Epithelial cell of esophagus (primary cell): ENCODE measurements at regions not wholly inside any gene's neighbourhood (a gene's known extent, or its start where the extent isn't known, plus 50 kb on each side); places are given as distances from the start of the nearest gene placed in this dataset.

Source experiments
- DNase-seq: peaks from one replicate; pipeline ENCODE4 v3.0.0; 2010; ENCODE audit warnings: low read depth
- H3K4me3 ChIP-seq: 2 replicates; pipeline ENCODE4 v1.5.1; 2011; ENCODE audit warnings: mild to moderate bottlenecking, low read length, control low read depth
- TF ChIP-seq, protein P1 (sequence below): IDR thresholded peaks from 2 replicates; pipeline ENCODE4 v1.5.1; 2011; ENCODE audit warnings: low read depth, mild to moderate bottlenecking, low read length, control low read depth, inconsistent platforms; ENCODE audit not compliant: insufficient read depth; ENCODE audit errors: missing control alignments

DNA sequence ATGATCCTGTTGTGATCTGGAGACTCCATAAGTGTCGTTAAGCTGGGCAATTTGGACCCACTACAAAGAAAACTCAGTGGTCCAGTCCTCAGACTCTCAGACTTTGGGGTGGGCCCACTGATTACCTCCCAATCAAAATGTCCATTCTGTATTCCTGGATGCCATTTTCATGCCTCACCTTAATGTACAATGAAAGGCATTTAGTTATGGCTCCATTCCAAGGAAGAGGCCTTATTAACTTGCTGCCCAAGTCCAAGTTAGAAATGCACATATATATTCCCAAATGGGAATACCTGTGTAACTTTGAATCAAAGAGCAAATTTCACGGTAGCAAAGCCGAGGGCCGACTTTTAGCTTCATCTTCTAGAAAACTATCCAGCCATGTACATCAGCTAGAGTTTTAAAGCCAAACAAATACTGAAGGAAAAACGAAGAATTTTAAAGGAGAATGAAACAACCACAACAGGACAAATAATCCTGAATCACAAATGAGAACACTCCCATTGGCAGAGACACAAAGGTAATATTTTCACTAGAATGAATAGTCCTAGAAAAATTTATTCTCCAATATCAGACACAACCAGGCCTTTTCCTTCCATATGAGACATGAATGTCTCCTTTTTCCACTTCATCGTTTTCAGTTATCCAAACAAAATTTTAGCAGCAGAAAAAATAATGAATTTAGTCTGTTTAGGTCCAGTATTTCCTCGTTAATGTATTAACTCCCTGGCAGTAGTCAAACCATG is 63.7 kb upstream of the HHIP start:
- TF ChIP-seq, protein P1, sequence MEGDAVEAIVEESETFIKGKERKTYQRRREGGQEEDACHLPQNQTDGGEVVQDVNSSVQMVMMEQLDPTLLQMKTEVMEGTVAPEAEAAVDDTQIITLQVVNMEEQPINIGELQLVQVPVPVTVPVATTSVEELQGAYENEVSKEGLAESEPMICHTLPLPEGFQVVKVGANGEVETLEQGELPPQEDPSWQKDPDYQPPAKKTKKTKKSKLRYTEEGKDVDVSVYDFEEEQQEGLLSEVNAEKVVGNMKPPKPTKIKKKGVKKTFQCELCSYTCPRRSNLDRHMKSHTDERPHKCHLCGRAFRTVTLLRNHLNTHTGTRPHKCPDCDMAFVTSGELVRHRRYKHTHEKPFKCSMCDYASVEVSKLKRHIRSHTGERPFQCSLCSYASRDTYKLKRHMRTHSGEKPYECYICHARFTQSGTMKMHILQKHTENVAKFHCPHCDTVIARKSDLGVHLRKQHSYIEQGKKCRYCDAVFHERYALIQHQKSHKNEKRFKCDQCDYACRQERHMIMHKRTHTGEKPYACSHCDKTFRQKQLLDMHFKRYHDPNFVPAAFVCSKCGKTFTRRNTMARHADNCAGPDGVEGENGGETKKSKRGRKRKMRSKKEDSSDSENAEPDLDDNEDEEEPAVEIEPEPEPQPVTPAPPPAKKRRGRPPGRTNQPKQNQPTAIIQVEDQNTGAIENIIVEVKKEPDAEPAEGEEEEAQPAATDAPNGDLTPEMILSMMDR: no peak
- peak; percentile 75 for DNase-seq
- H3K4me3 ChIP-seq: no peak overlapping the region

DNA sequence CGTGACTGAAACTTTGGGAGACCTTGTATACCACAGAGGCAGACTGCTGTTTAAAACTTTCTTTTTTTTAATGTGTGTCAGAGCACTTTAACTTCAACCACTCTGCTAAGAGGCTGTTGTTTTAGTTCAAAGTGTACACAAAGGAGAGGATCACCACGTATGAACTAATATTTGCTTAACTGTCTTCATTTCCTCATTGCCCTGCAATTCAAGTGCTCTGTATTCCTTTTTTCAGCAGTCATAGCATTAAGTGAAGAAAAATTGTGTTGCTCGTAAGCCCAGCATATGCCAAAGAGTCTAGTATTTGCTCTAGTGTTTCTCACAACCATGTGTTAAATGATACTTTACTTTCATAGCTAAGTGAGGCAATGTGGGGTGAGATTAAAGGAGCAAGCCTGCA is 63.0 kb upstream of the HHIP start:
- no peak overlapping the region for H3K4me3 ChIP-seq
- TF ChIP-seq, protein P1: no peak
- peak; percentile 35 for DNase-seq

DNA sequence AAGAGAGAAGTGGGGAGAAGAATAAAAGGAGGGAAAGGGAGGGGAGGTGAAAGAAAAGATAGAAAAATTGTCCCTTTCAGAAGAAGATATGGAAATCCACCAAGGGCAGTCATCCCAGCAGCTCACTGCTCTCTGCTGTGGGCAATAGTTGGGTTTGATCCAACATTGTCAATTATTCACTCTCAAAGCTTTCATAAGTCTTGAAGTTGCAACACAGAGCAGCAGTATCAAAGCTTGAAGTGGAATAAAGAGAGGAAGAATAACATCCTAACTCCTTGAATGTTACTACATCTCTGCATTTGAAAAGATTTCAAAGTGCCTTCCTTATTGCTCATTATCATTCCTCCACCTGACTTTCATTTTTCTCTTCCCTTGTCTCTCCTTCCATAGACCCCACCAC is 62.3 kb upstream of the HHIP start:
- H3K4me3 ChIP-seq: no peak overlapping the region
- peak; percentile 81 for DNase-seq
- TF ChIP-seq, protein P1: no peak

DNA sequence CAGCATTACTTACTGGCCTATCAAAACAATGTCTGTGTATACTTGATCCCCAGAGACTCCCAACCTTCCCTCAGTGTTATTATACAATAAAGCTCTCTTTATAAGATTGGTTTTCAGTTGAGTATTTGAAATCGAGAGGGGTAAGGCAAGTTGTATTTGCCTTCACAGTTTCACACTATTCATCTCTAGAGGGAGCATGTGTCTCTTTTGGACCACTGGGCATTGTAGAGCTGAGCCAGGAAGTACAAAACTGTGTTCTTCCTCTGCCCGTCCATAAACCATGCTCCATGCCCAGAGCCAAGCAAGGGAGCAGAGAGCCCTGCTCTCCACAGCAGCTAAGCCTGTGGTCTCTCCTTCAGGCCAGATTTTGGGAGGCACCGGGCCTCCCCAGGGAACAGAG is 61.5 kb upstream of the HHIP start:
- TF ChIP-seq, protein P1: no peak
- no peak for DNase-seq
- H3K4me3 ChIP-seq: no peak overlapping the region

DNA sequence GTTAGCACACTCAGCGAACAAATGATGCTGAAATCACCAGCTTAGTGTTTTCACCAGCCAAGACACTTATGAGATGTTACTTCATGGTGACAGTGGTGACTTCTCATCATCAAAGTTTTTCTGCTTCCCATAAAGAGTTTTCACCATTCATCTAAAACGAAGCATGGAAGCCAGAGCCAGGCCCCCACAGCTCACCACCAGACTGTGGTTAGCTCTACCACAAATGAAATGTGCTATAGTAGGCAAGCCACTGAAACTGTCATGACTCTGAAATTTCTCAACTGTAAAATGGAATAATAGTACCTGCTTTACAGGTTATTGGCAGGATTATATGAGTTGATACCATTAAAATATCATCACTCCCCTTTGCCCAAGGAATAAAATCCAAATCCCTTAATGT is 56.4 kb upstream of the HHIP start:
- TF ChIP-seq, protein P1: no peak
- DNase-seq: no peak
- H3K4me3 ChIP-seq: no peak overlapping the region

DNA sequence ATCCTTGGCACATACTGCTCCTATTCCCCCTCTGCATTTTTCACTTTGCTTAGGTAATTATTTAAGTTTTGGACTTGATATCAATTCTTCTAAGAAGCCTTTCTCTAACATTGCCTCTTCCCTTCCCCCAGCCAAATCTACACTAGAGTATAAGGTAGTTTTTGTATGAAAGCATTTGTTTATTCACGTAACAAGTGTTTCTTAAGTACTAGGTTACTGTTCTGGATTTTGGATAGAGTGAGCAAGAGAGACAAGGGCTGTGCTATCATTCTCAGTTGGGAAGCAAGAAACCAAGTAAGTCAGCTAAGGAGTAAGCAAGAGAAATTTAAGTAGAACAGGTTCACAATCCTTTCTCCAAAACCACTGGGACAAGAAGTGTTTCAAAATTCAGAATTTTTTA is 55.9 kb upstream of the HHIP start:
- no peak for DNase-seq
- TF ChIP-seq, protein P1: no peak
- no peak overlapping the region for H3K4me3 ChIP-seq

DNA sequence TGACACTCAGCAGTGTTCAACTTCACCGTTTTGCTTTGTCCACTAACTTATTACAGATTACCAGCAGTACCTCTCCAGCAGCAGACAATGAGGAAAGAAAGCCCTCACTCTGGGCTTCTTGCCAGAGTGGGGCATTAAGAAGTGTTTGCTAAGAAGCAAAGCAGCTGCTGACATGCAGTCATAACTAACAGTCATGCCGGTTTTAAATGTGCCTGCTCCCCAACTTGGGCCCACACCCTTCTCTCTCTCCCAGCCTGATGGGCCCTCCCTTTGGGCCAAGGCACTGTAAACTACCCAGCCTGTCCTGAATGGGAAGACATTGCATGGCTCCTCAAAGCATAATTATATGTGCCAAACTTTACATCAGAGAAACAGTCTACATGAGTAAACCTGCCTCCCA is 54.6 kb upstream of the HHIP start:
- TF ChIP-seq, protein P1: no peak
- no peak overlapping the region for H3K4me3 ChIP-seq
- peak; percentile 91 for DNase-seq
